Stimulated activated CD4-positive, alpha-beta T cell treated with anti-CD3 and anti-CD28 coated beads, Interleukin-4, amount 100 ng/mL, for 24 hours (primary cell): ENCODE measurements at regions not wholly inside any gene's neighbourhood (a gene's known extent, or its start where the extent isn't known, plus 50 kb on each side); places are given as distances from the start of the nearest gene placed in this dataset.
"Not testable (repeated sequence)": the region's sequence is repeated elsewhere in the genome, so short reads cannot be mapped to it uniquely, and the experiment has no call there.

Experiments used
- DNase-seq: peaks from one replicate; pipeline ENCODE4 v3.0.0-alpha.2; 2020

GRCh38 chr4:14125375-14126129 is 498.0 kb upstream of the BOD1L1 start:
- no peak for DNase-seq

GRCh38 chr4:14130551-14130950 is 503.0 kb upstream of the BOD1L1 start:
- no peak for DNase-seq

DNA sequence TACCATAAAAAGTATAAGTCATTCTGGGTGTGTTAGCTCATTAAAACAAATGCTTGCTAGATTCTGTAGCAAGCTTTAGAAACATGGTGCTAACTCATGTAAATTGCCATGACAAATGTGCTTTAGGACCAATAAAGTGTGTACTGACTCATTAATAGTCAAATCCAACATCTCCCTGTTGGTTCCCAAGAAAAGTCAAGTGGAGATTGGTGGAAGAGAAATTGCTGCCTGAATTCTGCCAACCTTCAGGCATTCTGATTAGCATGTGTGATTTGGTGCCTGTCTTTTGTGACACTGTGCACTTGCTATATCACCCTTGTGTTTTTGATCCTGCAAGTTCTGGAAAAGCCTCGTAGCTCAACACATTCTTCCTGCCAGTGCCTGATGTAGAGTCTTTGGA is 503.8 kb upstream of the BOD1L1 start:
- no peak for DNase-seq

GRCh38 chr4:14132301-14132700 is 504.8 kb upstream of the BOD1L1 start:
- no peak for DNase-seq

DNA sequence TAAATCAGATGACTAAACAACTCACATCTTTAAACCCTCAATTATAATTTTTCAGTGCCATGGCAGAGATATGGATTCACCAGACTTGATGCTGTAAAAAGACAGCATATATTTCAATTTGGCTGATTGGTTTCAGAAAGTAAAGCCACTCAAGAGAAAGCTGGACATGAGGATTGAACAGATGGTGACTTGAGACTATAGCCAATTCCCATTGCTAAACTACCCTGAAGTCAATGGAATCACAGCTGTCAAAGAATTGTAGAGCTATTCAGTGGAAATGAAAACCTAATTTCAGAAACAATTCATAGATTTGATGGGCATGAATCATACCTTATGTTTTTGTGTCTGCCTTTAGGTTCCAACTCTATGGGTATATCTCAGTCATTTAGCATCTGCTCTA is 510.6 kb upstream of the BOD1L1 start:
- no peak for DNase-seq

DNA sequence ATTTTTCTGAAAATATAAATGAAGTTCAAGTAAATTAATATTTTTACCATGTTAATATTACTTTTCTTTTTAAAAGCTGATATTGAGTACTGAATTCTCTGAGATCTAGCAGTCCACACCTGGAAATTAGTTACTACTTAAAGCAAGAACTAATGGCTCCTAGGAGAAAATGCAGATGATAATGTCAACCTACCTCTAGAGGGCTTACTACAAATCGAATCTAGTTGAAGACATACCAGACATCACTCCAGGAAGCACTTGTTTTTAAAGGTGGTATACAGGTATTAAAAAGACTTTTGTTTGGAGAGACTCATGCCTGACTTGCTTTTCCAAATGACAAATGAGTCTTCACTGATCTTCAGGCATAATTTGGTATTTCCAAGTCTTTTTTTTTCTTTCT is 516.4 kb upstream of the BOD1L1 start:
- no peak for DNase-seq

DNA sequence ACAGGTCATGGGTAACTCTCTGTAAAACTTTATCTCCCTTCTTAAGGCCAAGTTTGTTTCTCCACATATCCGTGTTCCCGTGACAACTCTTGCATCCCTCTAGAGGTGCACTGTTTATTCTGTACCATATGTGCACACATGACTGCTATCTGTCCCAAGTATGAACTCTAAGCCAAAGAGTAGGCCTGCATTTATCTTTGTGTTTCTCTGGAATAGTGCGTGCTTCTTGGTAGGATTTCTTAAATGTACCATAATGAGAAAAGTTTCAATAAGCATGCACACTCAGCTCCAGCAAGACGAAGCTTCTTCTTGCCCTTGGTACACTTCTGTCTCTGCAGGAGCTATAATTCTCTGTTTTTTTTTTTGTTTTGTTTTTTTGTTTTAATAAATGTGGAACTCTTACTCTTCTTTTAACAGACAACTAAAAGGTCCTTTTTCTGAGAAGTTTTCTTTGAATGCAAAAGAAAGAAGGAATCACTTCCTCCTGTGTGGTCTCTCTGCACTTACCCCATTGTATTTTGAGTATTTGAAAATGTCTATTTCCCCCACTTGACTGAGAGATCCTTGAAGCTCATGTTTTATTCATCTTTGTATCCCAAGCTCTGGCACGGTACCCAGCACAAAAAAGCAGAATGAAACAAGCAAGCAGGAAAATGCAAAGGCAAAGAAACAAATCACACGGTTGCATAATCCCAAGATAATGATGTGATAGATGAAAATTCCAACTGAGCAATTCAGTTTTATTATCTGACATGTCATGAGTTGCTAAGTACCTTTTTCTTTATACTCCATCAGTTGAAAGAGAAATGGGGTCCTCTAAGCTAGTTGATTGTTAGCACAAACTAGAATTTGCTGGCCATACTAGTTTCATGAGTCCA is 521.9 kb upstream of the BOD1L1 start:
- DNase-seq, result no peak

- DNase-seq, result no peak
These were observed 523.6 kb upstream of the BOD1L1 start for GRCh38 chr4:14151101-14151500.

GRCh38 chr4:14152834-14153519 is 525.5 kb upstream of the BOD1L1 start:
- no peak for DNase-seq

DNA sequence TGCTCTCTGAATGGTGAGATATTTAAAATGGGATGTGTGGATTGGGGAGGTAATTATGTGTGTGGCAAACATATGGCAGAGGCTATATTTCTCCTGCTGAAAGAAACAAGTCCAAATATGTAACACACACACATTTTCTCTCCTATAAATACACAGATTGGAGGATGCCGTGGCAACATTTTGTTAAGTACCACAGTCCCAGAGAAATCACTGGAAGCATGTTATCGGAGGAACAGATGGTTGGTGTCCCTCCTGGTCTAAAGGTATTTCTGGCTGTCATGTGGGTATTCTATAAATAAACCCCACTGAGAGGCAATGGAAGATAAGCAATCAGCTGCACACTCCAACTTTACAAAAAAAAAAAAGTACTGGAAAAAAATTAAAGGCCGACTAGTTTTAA is 528.3 kb upstream of the BOD1L1 start:
- no peak for DNase-seq

DNA sequence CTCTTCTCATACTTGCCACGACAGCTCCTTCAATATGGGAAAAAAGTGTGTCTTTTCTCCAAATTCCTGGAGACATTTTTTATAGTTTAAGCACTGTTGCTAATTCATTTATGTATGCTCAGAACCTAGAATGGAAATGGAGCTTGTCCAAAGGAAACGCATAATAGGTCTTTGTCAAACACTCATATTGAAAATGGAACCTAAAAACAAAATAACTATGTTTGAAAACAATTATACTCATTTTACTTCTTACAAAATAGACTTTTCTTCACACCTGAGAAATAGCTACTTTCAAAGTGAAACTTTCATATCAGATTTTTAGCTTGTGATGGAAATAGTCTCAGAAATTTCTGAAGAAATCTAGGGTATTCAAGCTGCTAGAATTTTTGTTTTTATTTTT is 529.7 kb upstream of the BOD1L1 start:
- no peak for DNase-seq

DNA sequence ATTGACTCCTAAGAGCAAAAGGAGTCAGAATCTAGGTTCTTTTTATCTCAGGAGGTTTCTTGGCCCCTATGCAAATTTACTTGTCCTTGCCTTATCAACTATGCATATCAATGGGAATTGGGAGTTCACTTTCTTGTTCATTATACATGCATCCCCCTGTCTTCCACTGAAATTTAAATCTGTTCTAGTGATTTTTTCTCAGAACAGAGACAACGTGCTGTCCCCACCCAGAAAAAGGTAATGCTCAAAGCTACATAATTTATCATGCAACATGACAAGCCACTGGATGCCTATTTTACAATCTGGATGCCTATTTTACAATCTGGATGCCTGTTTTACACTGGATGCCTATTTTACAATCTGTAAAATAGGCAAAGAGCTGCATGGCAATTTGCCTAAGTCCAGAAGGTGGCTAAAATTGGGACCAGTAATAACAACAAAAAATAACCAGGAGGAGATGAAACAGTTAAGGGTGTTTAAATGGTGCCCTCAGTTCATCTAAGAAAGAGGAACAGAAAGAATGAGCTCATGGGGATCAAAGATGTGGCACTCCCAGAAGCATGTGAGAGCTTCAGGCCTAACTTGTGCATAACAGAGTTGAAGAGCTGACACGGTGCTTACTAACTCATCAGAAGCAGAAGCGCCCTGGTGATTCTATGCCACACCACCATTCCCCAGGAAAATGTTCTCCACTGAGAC is 537.8 kb upstream of the BOD1L1 start:
- DNase-seq, result no peak

DNA sequence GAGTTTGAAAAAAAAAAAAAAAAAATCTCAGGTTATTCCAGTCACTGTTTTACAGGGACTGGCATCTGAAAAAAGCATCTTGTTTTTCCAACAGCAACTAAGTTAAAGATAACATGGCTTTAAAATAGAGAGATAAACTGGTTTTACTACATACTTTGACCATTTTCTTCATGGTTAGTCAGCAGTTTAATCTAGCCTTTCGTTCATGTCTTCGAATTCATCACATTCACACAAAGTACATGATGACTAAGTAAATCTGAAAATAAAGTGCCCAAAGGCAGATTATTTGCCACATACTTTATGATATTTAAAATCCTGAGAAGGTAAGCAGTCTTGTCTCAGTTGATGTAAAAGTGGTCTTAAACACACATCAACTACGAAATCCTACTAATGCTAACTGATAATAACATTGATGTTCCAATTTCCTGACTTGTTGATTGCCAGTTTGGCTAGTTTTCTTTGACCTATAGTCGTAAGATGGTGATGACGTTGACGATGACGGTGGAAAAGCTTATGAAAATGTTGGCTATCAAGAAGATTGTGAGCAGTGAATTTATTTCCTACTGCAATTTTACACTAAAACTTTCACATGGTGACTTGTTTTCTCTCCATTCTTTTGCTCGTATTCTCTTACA is 540.5 kb upstream of the BOD1L1 start:
- no peak for DNase-seq

- no peak for DNase-seq
These were observed 541.4 kb upstream of the BOD1L1 start for GRCh38 chr4:14168919-14169318.

GRCh38 chr4:14169460-14169859 is 541.9 kb upstream of the BOD1L1 start:
- no peak for DNase-seq

- not testable (repeated sequence) for DNase-seq
These were observed 542.4 kb upstream of the BOD1L1 start for GRCh38 chr4:14169940-14170339.

- no peak for DNase-seq
These were observed 549.1 kb upstream of the BOD1L1 start for GRCh38 chr4:14176613-14177012.

- DNase-seq, result no peak
These were observed 550.5 kb upstream of the BOD1L1 start for GRCh38 chr4:14177987-14178386.

- DNase-seq, result no peak
These were observed 550.9 kb upstream of the BOD1L1 start for GRCh38 chr4:14178421-14178820.

GRCh38 chr4:14180166-14180565 is 552.6 kb upstream of the BOD1L1 start:
- no peak for DNase-seq

DNA sequence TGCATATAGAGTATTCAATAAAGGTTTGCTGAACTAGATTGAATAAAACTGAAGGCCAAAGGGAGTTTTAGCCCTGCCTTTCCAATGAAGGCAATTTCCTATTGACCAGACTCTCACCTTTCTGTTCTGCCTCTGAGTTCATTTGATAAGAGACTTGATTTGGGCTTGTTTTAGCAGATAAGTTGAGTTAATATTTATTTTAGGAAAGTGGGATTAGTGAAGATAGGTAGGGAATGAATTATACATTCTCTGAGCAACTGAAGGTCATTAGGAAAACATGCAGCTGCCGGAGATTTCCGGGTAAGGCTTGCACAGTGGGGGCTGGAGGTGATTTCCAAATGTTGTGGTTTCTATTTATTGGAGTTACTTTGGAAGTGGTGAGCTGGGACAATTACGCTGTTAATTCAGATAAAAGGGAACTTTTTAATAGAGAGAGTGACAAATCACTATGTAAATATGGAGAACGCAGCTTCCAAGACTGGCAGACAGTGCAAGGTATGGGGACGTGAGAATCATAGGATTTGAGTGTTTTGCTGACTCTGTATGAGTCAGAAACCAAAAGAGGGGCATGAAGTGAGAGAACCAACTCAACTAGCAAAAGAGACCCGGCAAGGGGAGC is 553.6 kb upstream of the BOD1L1 start:
- DNase-seq, result no peak

DNA sequence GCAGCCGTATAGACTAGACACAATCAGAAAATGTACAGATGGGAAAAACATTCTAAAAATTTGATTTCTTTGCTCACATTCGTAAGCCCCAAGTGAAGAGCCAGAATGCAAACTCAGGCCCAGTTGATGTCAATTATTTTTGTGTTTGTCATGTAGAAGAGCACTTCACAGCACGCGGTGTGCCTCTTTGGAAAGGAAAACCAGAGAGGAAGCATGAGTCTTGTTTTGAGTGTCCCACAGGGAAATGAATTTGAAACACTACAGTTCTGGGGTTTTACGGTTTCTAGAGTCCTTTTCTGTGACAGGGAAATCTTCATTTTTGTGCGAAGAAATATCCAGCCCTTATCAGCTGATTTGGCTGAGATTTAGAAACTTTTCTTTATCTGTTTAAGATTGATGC is 554.6 kb upstream of the BOD1L1 start:
- no peak for DNase-seq
